MV-4-11 (cell line): ENCODE measurements at regions not wholly inside any gene's neighbourhood (a gene's known extent, or its start where the extent isn't known, plus 50 kb on each side); places are given as distances from the start of the nearest gene placed in this dataset.

ENCODE experiments used
- DNase-seq: peaks from one replicate; lab custom pipeline; 2025; lab: John Stamatoyannopoulos, UW

GRCh38 chr18:41753826-41754225, 201.2 kb upstream of the PIK3C3 start:
- no peak for DNase-seq

GRCh38 chr18:41752826-41753225, 202.2 kb upstream of the PIK3C3 start:
- DNase-seq = no peak

- DNase-seq = no peak
Measured at GRCh38 chr18:41751652-41752051, 203.4 kb upstream of the PIK3C3 start.

GRCh38 chr18:41751161-41751560, 203.9 kb upstream of the PIK3C3 start:
- DNase-seq = no peak

GRCh38 chr18:41747723-41748242, 207.3 kb upstream of the PIK3C3 start:
- no peak for DNase-seq

- DNase-seq = peak; percentile 25
Measured at GRCh38 chr18:41745166-41746049, 209.6 kb upstream of the PIK3C3 start.

GRCh38 chr18:41744421-41745030, 210.5 kb upstream of the PIK3C3 start:
- no peak for DNase-seq

GRCh38 chr18:41737218-41737617, 217.8 kb upstream of the PIK3C3 start:
- DNase-seq = no peak

- DNase-seq = no peak
Measured at GRCh38 chr18:41734917-41735316, 220.1 kb upstream of the PIK3C3 start.

GRCh38 chr18:41732356-41732755, 222.7 kb upstream of the PIK3C3 start:
- DNase-seq = no peak

GRCh38 chr18:41731884-41732283, 223.2 kb upstream of the PIK3C3 start:
- DNase-seq = no peak

- no peak for DNase-seq
Measured at GRCh38 chr18:41724195-41724594, 230.8 kb upstream of the PIK3C3 start.

- no peak for DNase-seq
Measured at GRCh38 chr18:41721103-41721790, 233.8 kb upstream of the PIK3C3 start.

GRCh38 chr18:41720226-41720625, 234.8 kb upstream of the PIK3C3 start:
- no peak for DNase-seq

GRCh38 chr18:41719808-41720207, 235.2 kb upstream of the PIK3C3 start:
- DNase-seq = no peak

- DNase-seq = no peak
Measured at GRCh38 chr18:41714872-41715271, 240.2 kb upstream of the PIK3C3 start.

GRCh38 chr18:41713969-41714825, 240.8 kb upstream of the PIK3C3 start:
- no peak for DNase-seq

- no peak for DNase-seq
Measured at GRCh38 chr18:41706301-41706700, 248.7 kb upstream of the PIK3C3 start.

GRCh38 chr18:41703744-41704530, 251.1 kb upstream of the PIK3C3 start:
- no peak for DNase-seq

GRCh38 chr18:41700416-41700815, 254.6 kb upstream of the PIK3C3 start:
- no peak for DNase-seq

- DNase-seq = no peak
Measured at GRCh38 chr18:41695441-41695840, 259.6 kb upstream of the PIK3C3 start.
